Tibial artery (tissue), 4 donors: ENCODE measurements at regions not wholly inside any gene's neighbourhood (a gene's known extent, or its start where the extent isn't known, plus 50 kb on each side); places are given as distances from the start of the nearest gene placed in this dataset.

Experiments
- DNase-seq, 2 donors: peaks; one replicate each; pipeline ENCODE4 v3.0.0-alpha.2; 2019
- H3K27ac ChIP-seq, 2 donors: fragments of 200-600 bp; sonication (generic) in 1 of 2; 1 replicate in 1 of 2; 2 replicates in 1 of 2; pipeline ENCODE4 v1.5.1; 2018 to 2019; ENCODE audit warnings: mild to moderate bottlenecking in 1 of 2
- H3K27me3 ChIP-seq, 2 donors: fragments of 200-600 bp; sonication (generic) in 1 of 2; one replicate each; pipeline versions ENCODE4 v1.5.1 to v1.6.0; 2016 to 2019
- H3K36me3 ChIP-seq, 3 donors: fragments of 200-600 bp; sonication (generic) in 2 of 3; one replicate each; pipeline ENCODE4 v1.5.1; 2016 to 2019; ENCODE audit warnings: mild to moderate bottlenecking in 2 of 3
- H3K4me1 ChIP-seq, 4 donors: fragments of 200-600 bp; sonication (generic) in 2 of 4; 1 replicate in 3 of 4; 2 replicates in 1 of 4; pipeline ENCODE4 v1.5.1; 2016 to 2019
- H3K4me3 ChIP-seq, 2 donors: fragments of 200-600 bp; sonication (generic) in 1 of 2; 1 replicate in 1 of 2; 2 replicates in 1 of 2; pipeline ENCODE4 v1.5.1; 2018 to 2019; ENCODE audit warnings: mild to moderate bottlenecking in 2 of 2
- H3K9me3 ChIP-seq, 3 donors: fragments of 200-600 bp; sonication (generic) in 1 of 3; one replicate each; pipeline ENCODE4 v1.5.1; 2016 to 2019
- CTCF ChIP-seq, 2 experiments: fragments of 200-600 bp in 1 of 2; fragments of 450-650 bp in 1 of 2; IDR thresholded peaks; one replicate each; pipeline ENCODE4 v1.5.1; 2017 to 2019; ENCODE audit warnings: antibody characterized with exemption in 2 of 2, mild to moderate bottlenecking in 1 of 2, moderate library complexity in 1 of 2
- intact Hi-C: fragments of 100-400 bp; cut with DNase I; formaldehyde crosslinking; loops from one replicate; pipeline ENCODE4 v1.15.0; 2023; ENCODE audit warnings: low total_unique reads

- H3K36me3 ChIP-seq = no peaks in the 10 kb centered on the region
- H3K9me3 ChIP-seq = no peaks in the 10 kb centered on the region
- no peak for TF ChIP-seq CTCF (IDR thresholded peaks at IDR 0.05)
- H3K27me3 ChIP-seq = no peaks in the 10 kb centered on the region
- H3K4me1 ChIP-seq = no peaks in the 10 kb centered on the region
- no peak for DNase-seq
- no peak overlapping the region for H3K27ac ChIP-seq
- no peak overlapping the region for H3K4me3 ChIP-seq
- intact Hi-C loops = no loop called here
These were observed 615.2 kb downstream of the RPS29 start for GRCh38 chr14:48970943-48971342.

GRCh38 chr14:48967419-48967818 is 618.8 kb downstream of the RPS29 start:
- H3K36me3 ChIP-seq = no peaks in the 10 kb centered on the region
- no peak overlapping the region for H3K4me3 ChIP-seq
- TF ChIP-seq CTCF (IDR thresholded peaks at IDR 0.05) = no peak
- intact Hi-C loops = no loop called here
- H3K27ac ChIP-seq = no peak overlapping the region
- H3K9me3 ChIP-seq = no peaks in the 10 kb centered on the region
- H3K4me1 ChIP-seq = no peaks in the 10 kb centered on the region
- no peaks in the 10 kb centered on the region for H3K27me3 ChIP-seq
- no peak for DNase-seq

- H3K9me3 ChIP-seq = no peaks in the 10 kb centered on the region
- H3K27me3 ChIP-seq = no peaks in the 10 kb centered on the region
- intact Hi-C loops = no loop called here
- no peak overlapping the region for H3K27ac ChIP-seq
- no peaks in the 10 kb centered on the region for H3K4me1 ChIP-seq
- no peaks in the 10 kb centered on the region for H3K36me3 ChIP-seq
- no peak for TF ChIP-seq CTCF (IDR thresholded peaks at IDR 0.05)
- DNase-seq = no peak
- no peak overlapping the region for H3K4me3 ChIP-seq
These were observed 622.9 kb downstream of the RPS29 start for GRCh38 chr14:48963231-48963790.

- intact Hi-C loops = no loop called here
- Histone ChIP-seq H3K36me3 (no peaks in the 10 kb centered on the region), H3K4me1 (no peaks in the 10 kb centered on the region)
These were observed 628.7 kb downstream of the RPS29 start for GRCh38 chr14:48957486-48957885.

GRCh38 chr14:48955857-48956256 is 630.3 kb downstream of the RPS29 start:
- Histone ChIP-seq H3K27ac (no peak overlapping the region), H3K36me3 (no peaks in the 10 kb centered on the region), H3K9me3 (no peaks in the 10 kb centered on the region), H3K4me3 (no peak overlapping the region), H3K27me3 (no peaks in the 10 kb centered on the region), H3K4me1 (no peaks in the 10 kb centered on the region)
- no peak for TF ChIP-seq CTCF (IDR thresholded peaks at IDR 0.05)
- no peak for DNase-seq
- intact Hi-C loops = no loop called here

More at GRCh38 chr14:48957486-48957885, 628.7 kb downstream of the RPS29 start:
- no peak overlapping the region for H3K4me3 ChIP-seq
- no peak for DNase-seq
- no peak for TF ChIP-seq CTCF (IDR thresholded peaks at IDR 0.05)
- H3K9me3 ChIP-seq = no peaks in the 10 kb centered on the region
- no peaks in the 10 kb centered on the region for H3K27me3 ChIP-seq
- no peak overlapping the region for H3K27ac ChIP-seq

- DNase-seq = no peak
- H3K27me3 ChIP-seq = no peaks in the 10 kb centered on the region
- no peaks in the 10 kb centered on the region for H3K4me1 ChIP-seq
- no peak for TF ChIP-seq CTCF (IDR thresholded peaks at IDR 0.05)
- H3K4me3 ChIP-seq = no peak overlapping the region
- no peak overlapping the region for H3K27ac ChIP-seq
- H3K9me3 ChIP-seq = no peaks in the 10 kb centered on the region
- no peaks in the 10 kb centered on the region for H3K36me3 ChIP-seq
- intact Hi-C loops = no loop called here
These were observed 631.7 kb downstream of the RPS29 start for GRCh38 chr14:48954446-48954845.
